HEK293T (cell line): ENCODE measurements at regions not wholly inside any gene's neighbourhood (a gene's known extent, or its start where the extent isn't known, plus 50 kb on each side); places are given as distances from the start of the nearest gene placed in this dataset.

Experiments used
- ARNT ChIP-seq: fragments of 450-650 bp; IDR thresholded peaks from 2 replicates; pipeline ENCODE4 v1.6.1; 2017; ENCODE audit warnings: mild to moderate bottlenecking
- ELF4 ChIP-seq: fragments of 450-650 bp; IDR thresholded peaks from 2 replicates; pipeline ENCODE4 v1.6.1; 2017; ENCODE audit warnings: antibody characterized with exemption
- FOXK2 ChIP-seq: fragments of 450-650 bp; IDR thresholded peaks from 2 replicates; pipeline ENCODE4 v1.6.1; 2016; ENCODE audit warnings: mild to moderate bottlenecking
- HDGF ChIP-seq: fragments of 450-650 bp; IDR thresholded peaks from 2 replicates; pipeline ENCODE4 v1.6.1; 2017; ENCODE audit warnings: antibody characterized with exemption, borderline replicate concordance
- SP1 ChIP-seq: fragments of 450-650 bp; IDR thresholded peaks from 2 replicates; pipeline ENCODE4 v1.6.1; 2017
- SUZ12 ChIP-seq: fragments of 450-650 bp; IDR thresholded peaks from 2 replicates; pipeline ENCODE4 v1.6.1; 2016; ENCODE audit warnings: mild to moderate bottlenecking
- TF ChIP-seq, protein P1 (sequence below): fragments of 450-650 bp; IDR thresholded peaks from 2 replicates; pipeline ENCODE4 v1.6.1; 2016

DNA sequence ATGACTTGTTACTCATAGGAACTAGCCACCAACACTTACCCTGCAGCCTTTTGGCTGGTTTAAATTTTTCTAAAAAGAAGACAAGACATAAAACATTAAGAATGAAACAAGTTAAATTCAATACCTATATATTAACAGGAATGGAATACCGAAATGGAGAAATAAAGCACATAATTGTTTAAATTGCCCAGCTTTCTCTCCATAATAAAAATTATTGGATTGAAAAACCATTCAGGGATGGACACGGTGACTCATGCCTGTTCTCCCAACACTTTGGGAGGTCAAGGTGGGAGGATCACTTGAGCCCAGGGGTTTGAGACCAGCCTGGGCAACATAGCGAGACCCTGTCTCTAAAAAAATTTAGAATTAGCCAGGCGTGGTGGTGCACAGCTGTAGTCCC is 179.4 kb upstream of the MKLN1 start:
- TF ChIP-seq, protein P1, sequence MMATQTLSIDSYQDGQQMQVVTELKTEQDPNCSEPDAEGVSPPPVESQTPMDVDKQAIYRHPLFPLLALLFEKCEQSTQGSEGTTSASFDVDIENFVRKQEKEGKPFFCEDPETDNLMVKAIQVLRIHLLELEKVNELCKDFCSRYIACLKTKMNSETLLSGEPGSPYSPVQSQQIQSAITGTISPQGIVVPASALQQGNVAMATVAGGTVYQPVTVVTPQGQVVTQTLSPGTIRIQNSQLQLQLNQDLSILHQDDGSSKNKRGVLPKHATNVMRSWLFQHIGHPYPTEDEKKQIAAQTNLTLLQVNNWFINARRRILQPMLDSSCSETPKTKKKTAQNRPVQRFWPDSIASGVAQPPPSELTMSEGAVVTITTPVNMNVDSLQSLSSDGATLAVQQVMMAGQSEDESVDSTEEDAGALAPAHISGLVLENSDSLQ: no peak
- TF ChIP-seq SP1: no peak
- TF ChIP-seq ELF4: no peak
- no peak for TF ChIP-seq FOXK2
- TF ChIP-seq ARNT: no peak
- no peak for TF ChIP-seq HDGF
- TF ChIP-seq SUZ12: no peak
